SU-DHL-6 (cell line): ENCODE measurements at regions not wholly inside any gene's neighbourhood (a gene's known extent, or its start where the extent isn't known, plus 50 kb on each side); places are given as distances from the start of the nearest gene placed in this dataset.

Experiments
- EZH2phosphoT487 ChIP-seq: fragments of 200-600 bp; sonication (generic), shearing (Covaris generic); conservative IDR thresholded peaks from 2 replicates; pipeline ENCODE4 v1.6.1; 2018; ENCODE audit warnings: mild to moderate bottlenecking, antibody characterized with exemption, low read length, moderate library complexity, mixed read lengths
- TF ChIP-seq, protein P1 (sequence below): fragments of 200-600 bp; sonication (generic); IDR thresholded peaks from one replicate; pipeline ENCODE4 v1.5.1; 2017; ENCODE audit warnings: antibody characterized with exemption, mild to moderate bottlenecking, low read length, moderate library complexity; ENCODE audit not compliant: insufficient read depth, poor library complexity, severe bottlenecking

DNA sequence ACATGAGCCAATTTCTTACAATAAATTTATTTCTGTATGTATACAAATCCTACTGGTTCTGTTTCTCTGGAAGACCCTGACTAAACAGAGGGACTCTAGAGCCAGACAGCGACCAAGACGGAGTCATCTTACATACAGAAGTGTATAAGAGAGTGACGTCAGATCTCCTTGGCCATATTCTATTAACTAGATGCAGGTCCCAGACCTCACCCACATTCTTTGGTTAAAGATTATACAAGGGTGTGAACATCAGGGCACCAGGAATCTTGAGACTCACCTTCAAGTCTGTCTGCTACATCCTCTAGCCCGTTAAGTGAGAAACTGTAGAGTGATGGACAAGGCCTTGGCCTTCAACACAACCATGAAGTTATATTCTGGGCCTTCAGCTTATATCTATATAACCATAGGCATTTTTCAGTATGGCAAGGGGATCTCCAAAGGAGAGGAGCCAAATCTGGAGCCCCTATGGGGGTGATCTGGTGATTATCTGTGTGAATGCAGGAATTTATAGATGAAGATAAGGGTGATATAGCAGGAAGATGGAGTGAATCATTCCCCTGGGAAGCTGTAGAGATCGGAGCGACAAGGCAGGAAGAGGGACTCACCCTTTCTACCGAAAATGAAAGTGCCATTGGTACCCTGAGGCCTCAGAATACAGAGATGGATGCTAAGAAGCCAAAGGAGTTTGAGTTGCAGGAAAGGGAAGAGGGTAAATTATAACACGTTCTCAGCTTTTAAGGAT, 83.9 kb downstream of the ADAMTS1 start:
- TF ChIP-seq, protein P1, sequence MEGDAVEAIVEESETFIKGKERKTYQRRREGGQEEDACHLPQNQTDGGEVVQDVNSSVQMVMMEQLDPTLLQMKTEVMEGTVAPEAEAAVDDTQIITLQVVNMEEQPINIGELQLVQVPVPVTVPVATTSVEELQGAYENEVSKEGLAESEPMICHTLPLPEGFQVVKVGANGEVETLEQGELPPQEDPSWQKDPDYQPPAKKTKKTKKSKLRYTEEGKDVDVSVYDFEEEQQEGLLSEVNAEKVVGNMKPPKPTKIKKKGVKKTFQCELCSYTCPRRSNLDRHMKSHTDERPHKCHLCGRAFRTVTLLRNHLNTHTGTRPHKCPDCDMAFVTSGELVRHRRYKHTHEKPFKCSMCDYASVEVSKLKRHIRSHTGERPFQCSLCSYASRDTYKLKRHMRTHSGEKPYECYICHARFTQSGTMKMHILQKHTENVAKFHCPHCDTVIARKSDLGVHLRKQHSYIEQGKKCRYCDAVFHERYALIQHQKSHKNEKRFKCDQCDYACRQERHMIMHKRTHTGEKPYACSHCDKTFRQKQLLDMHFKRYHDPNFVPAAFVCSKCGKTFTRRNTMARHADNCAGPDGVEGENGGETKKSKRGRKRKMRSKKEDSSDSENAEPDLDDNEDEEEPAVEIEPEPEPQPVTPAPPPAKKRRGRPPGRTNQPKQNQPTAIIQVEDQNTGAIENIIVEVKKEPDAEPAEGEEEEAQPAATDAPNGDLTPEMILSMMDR: no peak
- no peak for TF ChIP-seq EZH2phosphoT487
